Spinal cord (tissue), 9 donors: ENCODE measurements at regions not wholly inside any gene's neighbourhood (a gene's known extent, or its start where the extent isn't known, plus 50 kb on each side); places are given as distances from the start of the nearest gene placed in this dataset.
"Not testable (repeated sequence)": the region's sequence is repeated elsewhere in the genome, so short reads cannot be mapped to it uniquely, and the experiment has no call there.

Source experiments
- DNase-seq, 6 donors: peaks; one replicate each; pipeline versions ENCODE4 v3.0.0 to v3.0.0-alpha.2; 2013 to 2015; ENCODE audit warnings: low spot score in 6 of 6, low read depth in 4 of 6
- H3K27ac ChIP-seq: one replicate; pipeline ENCODE4 v1.5.1; 2013; ENCODE audit warnings: low read depth, low read length, control low read depth
- H3K27me3 ChIP-seq: one replicate; pipeline ENCODE4 v1.6.1; 2013; ENCODE audit warnings: low read length; ENCODE audit not compliant: control insufficient read depth, insufficient read depth
- H3K36me3 ChIP-seq: one replicate; pipeline ENCODE4 v1.6.1; 2013; ENCODE audit warnings: low read length; ENCODE audit not compliant: control insufficient read depth, insufficient read depth
- H3K4me1 ChIP-seq: one replicate; pipeline ENCODE4 v1.6.1; 2013; ENCODE audit warnings: low read length; ENCODE audit not compliant: control insufficient read depth, insufficient read depth
- H3K4me3 ChIP-seq: one replicate; pipeline ENCODE4 v1.5.1; 2013; ENCODE audit warnings: low read depth, low read length, control low read depth
- H3K9me3 ChIP-seq: one replicate; pipeline ENCODE4 v1.6.1; 2013; ENCODE audit warnings: low read length; ENCODE audit not compliant: control insufficient read depth, insufficient read depth
- WGBS: methylation state at CpG from one replicate; pipeline ENCODE4 v1.1.5; 2013; ENCODE audit warnings: missing lambda C conversion rate; ENCODE audit not compliant: insufficient coverage; 5-methylcytosine and 5-hydroxymethylcytosine counted together
- donor health status: healthy.

- not testable (repeated sequence) for DNase-seq, H3K9me3 ChIP-seq, H3K27me3 ChIP-seq, H3K36me3 ChIP-seq, H3K27ac ChIP-seq, H3K4me1 ChIP-seq, H3K4me3 ChIP-seq
- no CpG with 5 or more reads among the region's 6 CpGs for WGBS
Observed at GRCh38 chr9:42656789-42657188, 473.3 kb downstream of the SPATA31A6 start.

GRCh38 chr9:42657496-42657895, 474.0 kb downstream of the SPATA31A6 start:
- not testable (repeated sequence) for DNase-seq, H3K4me1 ChIP-seq, H3K27me3 ChIP-seq, H3K9me3 ChIP-seq, H3K36me3 ChIP-seq, H3K27ac ChIP-seq, H3K4me3 ChIP-seq
- no CpG with 5 or more reads among the region's 10 CpGs for WGBS

DNA sequence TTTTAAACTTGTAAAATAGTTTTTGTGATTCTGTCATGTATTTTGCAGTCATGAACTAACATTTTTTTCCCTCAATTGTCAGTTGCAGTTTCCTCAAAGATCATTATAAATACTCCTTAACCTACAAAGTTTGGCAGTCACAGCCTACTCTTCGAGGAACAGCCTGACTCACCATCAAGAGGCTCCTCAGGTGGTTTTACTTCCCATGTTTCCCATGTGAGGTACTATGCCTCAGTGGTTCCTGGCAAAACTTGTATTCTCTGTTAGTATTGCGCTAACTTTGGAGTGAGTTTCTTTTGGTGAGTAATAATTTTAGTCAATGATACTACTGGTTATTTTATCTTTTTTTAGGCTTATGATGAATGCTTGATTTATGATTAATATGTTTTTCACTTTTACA, 513.7 kb downstream of the SPATA31A6 start:
- not testable (repeated sequence) for H3K4me1 ChIP-seq, H3K9me3 ChIP-seq, H3K4me3 ChIP-seq, DNase-seq, H3K27ac ChIP-seq, H3K27me3 ChIP-seq, H3K36me3 ChIP-seq
- no CpG with 5 or more reads among the region's 2 CpGs for WGBS

GRCh38 chr9:42702890-42703289, 519.4 kb downstream of the SPATA31A6 start:
- not testable (repeated sequence) for H3K27ac ChIP-seq, H3K36me3 ChIP-seq, H3K27me3 ChIP-seq, H3K4me3 ChIP-seq, H3K4me1 ChIP-seq, H3K9me3 ChIP-seq, DNase-seq
- no CpG with 5 or more reads among the region's 2 CpGs for WGBS

DNA sequence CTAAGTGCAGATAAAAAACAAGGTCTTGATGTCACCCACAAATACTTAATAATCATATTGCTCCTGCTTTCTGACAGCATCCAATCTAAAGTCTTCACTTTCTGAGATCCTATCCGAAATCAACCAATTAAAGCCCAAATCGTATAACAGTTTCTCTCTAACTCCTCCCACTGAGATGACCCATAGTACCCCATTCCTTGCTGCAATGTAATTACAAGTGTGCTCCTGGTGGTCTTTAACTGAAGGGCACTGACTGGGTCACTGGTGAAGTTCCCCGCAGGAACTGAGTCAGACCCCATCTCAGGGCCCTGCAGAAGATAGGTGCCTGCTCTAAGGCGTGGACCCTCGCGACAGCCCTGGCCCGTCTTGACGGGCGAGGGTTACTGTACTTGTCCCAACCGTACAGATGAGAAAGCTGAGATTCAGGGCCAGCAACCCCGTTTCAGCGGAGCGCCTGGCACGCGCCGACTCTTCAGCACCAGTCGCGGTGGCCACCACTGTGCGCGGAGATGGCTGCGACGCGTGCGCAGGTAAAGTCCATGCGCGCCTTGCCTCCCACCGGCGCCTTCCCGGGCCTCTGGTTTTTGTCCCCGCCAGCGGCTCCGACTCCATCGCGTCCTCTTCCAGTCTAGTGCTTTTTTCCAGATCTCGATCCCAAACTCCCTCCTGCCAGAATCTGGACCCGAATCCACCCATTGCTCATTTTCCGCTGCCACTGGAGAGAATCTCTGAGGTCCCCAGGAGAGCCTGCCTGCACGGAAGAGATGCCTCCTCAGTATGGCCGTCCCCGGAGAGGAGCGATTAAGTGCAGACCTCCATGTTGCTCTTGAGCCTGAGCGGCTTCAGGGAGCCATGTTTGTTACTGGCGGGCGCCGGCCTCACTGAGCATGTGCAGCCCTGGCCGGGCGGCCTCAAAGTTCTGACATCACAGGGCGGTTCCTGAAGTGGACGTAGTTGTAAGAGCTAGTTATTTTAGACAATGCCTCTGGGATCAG, 541.7 kb downstream of the SPATA31A6 start:
- H3K4me1 ChIP-seq, H3K36me3 ChIP-seq, H3K27me3 ChIP-seq, H3K27ac ChIP-seq, H3K4me3 ChIP-seq, H3K9me3 ChIP-seq: not testable (repeated sequence)
- peak in 1 of 6 donors; percentile 0 for DNase-seq
- whole genome bisulfite sequencing, result no CpG with 5 or more reads among the region's 49 CpGs

DNA sequence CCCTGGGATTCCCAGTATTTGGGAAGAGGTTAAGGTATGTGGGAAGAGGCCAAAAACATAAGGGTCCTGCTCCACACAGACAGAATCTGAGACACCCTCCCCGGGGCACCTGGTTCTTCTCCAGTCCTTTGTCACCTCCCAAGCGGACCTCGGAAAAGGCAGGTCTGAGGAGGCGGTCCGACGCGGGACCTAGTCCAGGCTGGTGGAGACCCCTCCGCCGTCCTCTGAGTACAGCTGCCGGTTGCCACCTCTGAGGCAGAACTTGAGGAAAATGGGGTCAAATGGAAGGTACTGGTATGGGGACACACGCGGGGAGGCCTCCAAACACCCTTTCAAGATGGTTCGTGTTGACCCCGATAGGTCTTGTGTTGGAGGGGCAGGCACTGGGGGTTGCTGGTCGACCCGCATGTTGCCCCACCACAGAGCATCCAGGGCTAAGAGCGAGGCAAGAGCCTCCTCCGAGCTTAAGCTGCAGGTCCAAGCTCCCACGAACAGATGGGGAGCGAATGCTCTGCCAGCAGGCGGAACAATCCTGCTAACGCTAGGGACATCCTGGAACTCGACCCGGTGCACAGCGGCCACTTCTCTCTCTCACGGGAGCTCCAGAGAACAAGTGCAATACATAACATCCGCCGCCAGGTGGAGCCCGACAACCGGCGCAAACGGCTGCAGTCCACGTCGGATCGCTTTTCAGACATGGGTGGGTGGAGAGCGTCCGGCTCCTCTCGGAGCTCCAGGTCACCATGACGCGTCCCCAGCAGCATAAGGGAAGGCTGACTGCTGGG, 559.8 kb downstream of the SPATA31A6 start:
- H3K36me3 ChIP-seq, H3K27me3 ChIP-seq, H3K4me1 ChIP-seq, H3K27ac ChIP-seq, H3K4me3 ChIP-seq, H3K9me3 ChIP-seq: not testable (repeated sequence)
- WGBS, result 31% methylated on average over 19 of the region's 40 CpGs
- peak; percentile 24 to 79 (median 44) for DNase-seq

GRCh38 chr9:42757251-42757650, 573.8 kb downstream of the SPATA31A6 start:
- not testable (repeated sequence) for H3K27me3 ChIP-seq, H3K9me3 ChIP-seq, H3K4me1 ChIP-seq, H3K36me3 ChIP-seq, H3K27ac ChIP-seq, H3K4me3 ChIP-seq, DNase-seq
- no CpG with 5 or more reads among the region's 2 CpGs for WGBS

DNA sequence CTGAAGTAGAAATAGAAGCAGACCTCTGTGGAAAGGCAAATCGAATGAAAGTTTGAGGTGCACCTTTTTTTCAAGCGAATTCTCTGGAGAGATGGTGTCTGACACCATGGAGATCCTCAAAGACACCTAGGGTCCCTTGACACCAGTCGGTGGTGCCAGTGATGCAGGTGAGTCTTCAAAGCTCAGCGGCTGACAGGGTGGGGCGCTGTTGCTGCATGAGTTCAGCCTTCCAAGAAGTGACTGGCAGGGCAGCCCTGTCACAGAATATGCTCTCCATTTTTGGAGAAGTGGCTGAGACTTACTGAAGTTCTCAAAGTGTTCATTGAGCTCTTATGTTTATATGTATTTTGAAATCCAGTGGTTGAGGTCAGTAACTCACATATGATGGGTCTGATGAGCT, 575.9 kb downstream of the SPATA31A6 start:
- WGBS, result 30% methylated on average over 2 of the region's 5 CpGs
- not testable (repeated sequence) for H3K4me1 ChIP-seq, H3K27ac ChIP-seq, H3K4me3 ChIP-seq, H3K9me3 ChIP-seq, H3K27me3 ChIP-seq, DNase-seq, H3K36me3 ChIP-seq

DNA sequence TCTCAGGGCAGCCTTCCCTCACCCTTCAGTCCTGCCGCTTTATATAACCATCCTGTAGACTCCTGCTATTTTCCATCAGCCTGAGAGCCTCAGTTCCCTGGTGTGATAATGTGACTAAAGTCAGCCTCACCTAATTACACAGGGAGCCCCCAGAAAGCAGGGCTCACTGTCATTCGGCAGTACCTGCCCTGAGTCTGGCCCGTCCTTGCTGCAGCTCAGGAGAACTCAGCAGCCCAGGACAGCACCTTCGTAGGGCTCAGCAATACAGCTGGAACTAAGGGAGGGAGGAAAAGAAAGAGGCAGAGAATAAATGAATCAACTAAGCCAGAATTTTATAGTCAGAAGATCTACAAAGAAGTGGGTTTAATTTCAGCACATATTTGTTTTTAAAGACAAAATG, 598.7 kb downstream of the SPATA31A6 start:
- H3K4me3 ChIP-seq, H3K27me3 ChIP-seq, H3K27ac ChIP-seq, H3K4me1 ChIP-seq, H3K9me3 ChIP-seq, H3K36me3 ChIP-seq, DNase-seq: not testable (repeated sequence)
- no CpG with 5 or more reads among the region's 4 CpGs for WGBS

- not testable (repeated sequence) for H3K4me3 ChIP-seq, H3K4me1 ChIP-seq, DNase-seq, H3K27me3 ChIP-seq, H3K36me3 ChIP-seq, H3K9me3 ChIP-seq, H3K27ac ChIP-seq
- WGBS, result 73% methylated on average over 9 of the region's 16 CpGs
Observed at GRCh38 chr9:42792725-42793124, 609.3 kb downstream of the SPATA31A6 start.
